GM18858 (cell line): ENCODE measurements at regions not wholly inside any gene's neighbourhood (a gene's known extent, or its start where the extent isn't known, plus 50 kb on each side); places are given as distances from the start of the nearest gene placed in this dataset.

Source experiments
- ATAC-seq: cut with Tn5 transposase; IDR thresholded peaks from one replicate; pipeline ENCODE4 v1.9.1; 2021; ENCODE audit not compliant: unreplicated experiment

DNA sequence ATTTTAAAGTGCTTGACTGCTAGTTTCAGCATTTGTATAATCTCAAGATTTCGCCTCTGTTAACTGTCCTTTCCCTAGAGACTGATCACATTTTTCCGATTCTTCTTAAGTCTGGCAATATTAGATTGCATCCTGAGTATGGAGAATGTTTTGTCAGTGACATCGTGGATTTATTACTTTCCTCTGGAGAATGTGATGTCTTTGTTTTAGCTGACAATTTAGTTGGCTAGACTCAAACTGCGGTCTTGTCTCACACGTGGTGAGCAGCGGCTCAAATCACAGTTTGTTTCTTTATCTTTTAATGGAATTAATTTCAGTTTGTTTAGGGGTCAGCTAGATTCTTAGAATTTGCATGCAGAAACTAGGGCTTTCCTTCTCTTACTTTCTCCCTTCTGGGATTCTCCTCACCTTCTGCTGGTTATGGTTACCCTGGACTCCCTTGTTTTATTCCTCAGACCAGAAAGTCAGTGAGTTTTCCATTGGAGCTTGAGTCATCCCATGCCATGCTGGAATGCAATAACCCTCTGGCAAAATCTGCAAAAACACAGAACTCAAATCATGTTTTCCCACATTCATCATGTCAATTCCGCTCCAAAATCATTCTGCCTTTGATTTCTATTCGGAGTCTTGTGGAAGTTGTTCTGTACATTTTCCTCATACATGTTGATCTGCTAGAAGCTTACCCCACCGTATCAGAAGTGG, 327.2 kb upstream of the TRIB2 start:
- no peak for ATAC-seq

DNA sequence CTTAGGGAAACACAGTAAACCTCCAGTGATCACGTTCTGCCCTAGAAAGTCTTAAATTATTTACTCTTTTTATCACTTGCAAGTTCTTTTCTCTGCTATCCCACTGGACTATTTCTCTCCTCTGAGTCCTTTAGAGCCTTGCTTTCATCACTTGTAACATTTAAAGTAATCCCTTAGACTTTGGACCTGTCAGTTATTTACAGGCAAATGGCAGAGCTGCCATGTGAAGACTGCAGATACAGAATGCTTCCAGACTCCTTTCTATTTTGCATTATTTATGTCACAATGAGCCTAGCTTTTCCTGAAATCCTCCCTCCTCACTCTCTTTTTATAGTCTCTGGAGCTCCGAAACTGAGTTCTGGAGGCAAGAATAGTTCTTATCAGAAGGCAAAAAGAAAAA, 325.6 kb upstream of the TRIB2 start:
- ATAC-seq: no peak

DNA sequence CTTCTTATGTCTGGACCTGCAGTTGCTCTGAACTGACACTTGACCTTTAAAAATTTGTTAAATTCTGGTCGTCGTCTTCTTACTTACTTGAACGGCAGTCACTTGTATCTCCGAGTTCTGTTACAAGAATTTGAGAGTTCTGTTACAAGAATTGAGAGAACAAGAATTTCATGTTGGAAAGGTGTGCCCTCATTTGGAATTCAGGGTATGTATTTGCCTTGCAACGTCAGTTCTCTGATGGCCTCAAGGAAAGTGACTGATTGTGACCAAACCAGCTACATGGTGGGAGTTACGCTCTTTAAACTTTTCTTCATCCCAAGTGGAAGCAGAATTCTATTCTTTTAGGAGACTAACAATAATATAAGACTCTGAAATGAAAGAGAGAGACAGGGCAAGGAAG, 320.0 kb upstream of the TRIB2 start:
- ATAC-seq: no peak

DNA sequence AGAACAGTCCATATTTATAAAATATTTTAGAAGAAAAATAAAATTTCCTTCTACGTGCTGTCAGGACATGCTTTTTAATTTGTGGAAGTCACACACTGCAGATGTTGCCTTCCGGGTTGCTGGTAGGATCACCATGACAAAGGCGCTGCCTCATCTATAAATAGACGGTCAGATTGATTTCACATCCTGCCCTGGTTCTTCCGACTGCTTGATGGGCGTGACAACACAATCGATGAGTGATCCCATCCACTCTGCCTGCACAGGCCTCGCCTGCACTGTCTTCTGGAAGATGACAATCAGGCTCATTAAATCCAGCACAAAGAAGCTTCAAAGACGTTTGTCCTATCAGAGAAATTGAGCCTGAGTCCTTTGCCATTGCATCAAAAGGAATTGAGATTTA, 318.9 kb upstream of the TRIB2 start:
- ATAC-seq: no peak

DNA sequence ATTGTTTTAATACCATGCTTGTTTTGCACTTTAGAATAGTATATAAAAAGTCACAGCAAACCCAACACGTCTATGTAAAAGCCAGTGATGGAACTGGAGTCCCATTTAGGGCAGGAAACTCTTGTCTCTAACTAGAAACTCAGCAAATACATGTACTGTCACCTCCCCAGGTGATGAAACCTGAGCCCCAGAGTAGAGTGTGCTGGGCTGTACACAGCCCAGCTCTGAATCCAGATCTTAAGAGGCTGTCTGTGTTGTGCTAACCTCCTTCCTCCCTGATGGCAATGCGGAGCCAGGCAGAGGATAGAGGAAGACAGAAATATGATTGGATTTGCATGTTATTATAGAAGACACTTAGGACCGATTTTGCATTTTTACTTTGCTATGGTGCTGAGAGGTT, 317.5 kb upstream of the TRIB2 start:
- no peak for ATAC-seq

DNA sequence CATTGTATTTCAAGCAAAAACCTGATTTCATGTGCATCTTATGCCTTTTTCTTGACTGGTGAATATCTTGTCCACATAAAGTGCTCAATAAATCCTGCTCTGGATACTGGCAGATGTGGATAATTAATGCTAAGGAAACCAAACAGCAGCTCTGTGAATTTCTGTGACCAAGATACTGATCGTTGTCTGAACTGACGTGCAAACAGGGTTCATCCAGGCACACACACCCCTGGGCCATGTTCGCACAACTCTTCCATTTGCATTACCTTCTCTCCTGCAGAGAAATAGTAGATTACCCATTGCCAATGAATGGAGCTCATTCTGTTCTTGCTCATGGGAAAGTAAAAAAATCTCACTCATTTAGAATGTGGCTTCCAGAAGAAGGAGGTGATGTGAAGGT, 316.2 kb upstream of the TRIB2 start:
- no peak for ATAC-seq

DNA sequence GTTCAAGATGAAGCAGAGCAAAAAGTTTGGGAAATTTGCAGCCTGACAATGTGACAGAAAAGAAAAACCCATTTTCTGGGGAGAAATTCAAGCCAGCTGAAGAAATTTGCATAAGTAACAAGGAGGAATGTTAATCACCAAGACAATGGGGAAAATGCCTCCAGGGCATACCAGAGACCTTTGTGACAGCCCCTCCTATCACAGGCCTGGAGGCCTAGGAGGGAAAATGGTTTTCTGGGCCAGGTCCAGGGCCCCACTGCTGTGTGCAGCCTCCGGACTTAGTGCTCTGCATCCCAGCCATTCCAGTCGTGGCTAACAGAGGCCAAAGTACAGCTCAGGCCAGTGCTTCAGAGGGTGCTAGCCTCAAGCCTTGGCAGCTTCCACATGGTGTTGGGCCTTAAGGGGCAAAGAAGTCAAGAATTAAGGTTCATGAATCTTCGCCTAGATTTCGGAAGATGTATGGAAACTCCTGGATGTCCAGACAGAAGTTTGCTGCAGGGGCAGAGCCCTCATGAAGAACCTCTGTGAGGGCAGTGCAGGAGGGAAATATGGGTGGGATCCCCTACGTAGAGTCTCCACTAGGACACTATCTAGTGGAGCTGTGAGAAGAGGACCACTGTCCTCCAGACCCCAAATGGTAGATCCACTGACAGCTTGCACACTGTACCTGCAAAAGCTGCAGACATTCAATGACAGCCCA, 314.1 kb upstream of the TRIB2 start:
- ATAC-seq: no peak

DNA sequence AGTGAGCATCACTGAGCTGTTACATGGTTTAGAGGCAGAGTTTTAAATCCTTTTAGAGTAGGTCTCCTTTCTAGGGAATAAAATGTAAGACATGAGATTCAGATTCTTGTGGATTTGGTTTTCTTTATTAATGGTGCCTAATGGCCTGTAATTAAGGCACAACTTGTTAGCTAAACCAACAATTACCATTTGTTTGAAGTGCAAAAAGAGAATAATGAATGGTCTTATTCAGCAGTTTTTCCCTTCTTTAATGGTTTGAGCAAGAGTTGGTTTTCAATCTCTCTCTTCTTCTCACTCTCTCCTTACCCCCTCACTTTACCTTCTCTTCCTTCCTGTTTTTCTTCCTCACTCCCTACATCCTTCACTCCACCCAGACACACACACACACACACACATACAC, 312.2 kb upstream of the TRIB2 start:
- no peak for ATAC-seq

DNA sequence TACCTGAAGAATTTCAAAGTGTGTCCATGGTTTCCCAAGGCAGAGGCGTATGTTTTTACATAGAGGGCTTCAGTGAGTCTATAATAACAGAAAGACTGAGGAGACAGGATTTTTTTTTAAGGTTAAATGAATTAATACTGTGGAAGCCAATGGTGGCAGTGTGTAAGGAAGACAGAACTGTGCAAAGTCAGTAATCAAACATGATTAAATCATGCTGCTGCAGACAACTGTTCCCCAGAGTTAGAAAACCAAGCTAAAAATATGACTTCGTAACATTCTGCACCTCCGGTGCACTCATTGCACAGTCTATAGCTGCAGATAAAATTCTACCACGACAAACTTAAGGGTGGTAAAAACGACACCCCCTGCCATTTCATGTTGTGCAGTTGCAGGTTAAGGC, 309.6 kb upstream of the TRIB2 start:
- ATAC-seq: no peak

DNA sequence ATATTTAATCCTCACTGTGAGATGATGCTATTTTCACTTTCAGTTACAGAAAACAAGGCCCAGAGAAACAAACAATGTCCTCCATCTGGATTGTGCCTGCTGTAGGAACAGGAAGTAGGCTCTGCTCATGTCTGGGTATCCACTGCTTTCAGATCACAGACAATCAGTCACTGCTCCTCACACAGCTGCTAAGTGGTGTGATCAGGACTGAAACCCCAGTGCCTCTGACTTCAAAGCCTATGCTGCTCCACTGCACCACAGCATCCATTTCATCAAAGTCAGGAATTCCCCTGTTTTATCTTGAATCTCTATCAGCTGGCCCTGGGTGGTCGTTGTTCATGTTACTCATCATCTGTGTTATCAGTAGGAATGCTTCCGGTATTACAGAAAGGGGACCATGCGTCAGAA, 303.8 kb upstream of the TRIB2 start:
- peak; percentile 97 for ATAC-seq

DNA sequence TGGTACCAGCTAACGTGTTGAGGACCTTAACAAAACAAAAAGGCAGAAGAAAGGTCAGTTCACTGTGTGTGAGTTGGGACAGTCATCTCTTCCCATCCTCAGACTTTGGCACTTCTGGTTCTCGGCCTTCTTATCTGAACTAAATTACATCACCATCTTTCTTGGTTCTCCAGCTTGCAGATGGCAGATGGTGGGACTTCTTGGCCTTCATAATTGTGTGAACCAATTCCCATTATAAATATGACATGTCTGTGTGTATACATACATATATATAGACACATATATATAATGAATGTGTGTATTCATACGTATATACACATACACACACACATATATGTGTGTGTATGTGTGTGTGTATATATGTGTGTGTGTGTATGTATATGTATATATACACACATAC, 301.2 kb upstream of the TRIB2 start:
- ATAC-seq: no peak

DNA sequence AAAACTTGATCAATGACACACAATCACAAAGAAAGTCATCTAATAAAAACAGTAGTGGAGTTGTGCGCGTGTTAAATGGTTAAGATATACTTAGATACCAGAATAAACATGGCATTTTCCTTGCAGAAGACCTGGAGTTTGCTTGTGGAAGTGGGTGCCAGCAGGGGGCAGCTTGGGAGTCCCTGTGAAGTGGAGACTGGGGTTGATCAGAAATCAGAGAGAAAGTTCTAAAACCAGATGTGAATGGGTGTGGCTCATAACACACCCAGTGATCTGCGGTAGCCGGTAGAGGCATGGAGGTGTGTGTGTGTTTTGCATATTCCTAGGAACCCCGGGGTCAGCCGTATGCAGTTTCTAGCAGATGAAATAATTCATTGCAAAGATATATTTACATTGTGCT, 300.1 kb upstream of the TRIB2 start:
- ATAC-seq: no peak

DNA sequence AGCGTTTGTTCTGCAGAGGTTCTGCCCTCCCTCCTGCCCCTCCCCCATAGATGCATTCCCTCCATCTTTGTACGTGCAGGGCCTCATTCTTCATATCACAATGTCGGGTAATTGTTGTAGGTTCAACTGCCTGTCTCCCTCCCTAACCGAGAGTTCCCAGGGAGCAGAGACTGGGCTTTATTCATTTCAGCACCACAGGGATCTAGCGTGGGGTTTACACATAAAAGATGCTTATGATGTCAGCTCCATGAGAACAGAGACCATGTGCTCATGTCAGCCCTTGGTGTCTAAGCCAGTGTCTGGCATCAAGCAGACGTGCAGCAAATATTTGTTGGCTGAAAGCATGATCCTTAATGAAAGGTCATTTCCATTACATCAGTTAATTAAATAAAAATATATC, 298.9 kb upstream of the TRIB2 start:
- ATAC-seq: no peak

DNA sequence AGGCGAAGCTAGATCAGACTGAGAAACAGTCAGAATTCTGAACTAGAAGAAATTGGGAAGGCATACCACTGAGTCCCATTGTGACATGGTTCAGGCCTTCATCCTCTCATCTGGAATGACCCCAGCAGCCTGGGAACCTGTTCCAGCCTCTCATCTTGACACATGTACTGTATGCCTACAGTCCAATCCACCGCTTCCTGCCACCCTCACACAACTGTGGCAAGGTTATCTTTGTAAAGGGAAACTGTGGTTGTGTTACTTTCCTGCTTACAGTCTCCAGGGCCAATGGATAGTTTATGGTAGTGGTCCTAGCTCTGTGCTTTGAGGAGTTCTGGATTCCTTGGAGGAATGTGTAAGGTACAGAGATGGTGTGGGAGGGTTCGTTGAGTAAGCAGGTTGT, 296.9 kb upstream of the TRIB2 start:
- ATAC-seq: no peak

DNA sequence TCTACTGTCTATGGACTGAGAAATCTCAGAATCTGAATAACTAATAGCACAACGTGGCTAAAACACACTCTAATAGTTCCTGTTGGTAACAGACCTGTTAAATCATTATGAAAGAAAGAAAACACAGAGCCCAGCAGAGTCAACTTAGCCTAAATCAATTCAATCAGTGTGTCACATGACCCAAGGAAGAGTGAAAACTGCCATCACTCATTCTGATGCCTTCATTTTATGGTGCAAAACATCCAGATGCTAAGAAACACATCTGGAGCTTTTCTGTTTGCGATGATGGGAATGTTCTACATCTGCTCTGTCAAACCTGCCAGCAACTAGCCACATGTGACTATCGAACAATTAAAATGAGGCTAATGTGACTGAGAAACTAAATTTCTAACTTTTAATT, 295.7 kb upstream of the TRIB2 start:
- no peak for ATAC-seq

DNA sequence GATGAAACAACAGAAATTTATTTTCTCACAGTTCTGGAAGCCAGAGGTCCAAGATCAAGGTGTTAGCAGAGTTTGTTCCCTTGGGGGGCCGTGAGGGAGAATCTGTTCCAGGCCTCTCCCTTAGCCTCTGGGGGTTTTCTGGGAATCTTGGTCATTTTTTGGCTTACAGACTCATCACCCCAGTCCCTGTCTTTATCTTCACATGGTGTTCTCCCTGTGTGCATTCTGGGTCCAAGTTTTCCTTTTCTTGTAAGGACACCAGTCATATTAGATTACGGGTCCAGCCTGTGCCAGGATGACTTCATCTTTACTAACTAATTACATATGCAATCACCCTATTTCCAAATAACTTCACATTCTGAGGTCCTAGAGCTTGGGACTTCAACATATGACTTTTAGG, 292.5 kb upstream of the TRIB2 start:
- ATAC-seq: no peak

DNA sequence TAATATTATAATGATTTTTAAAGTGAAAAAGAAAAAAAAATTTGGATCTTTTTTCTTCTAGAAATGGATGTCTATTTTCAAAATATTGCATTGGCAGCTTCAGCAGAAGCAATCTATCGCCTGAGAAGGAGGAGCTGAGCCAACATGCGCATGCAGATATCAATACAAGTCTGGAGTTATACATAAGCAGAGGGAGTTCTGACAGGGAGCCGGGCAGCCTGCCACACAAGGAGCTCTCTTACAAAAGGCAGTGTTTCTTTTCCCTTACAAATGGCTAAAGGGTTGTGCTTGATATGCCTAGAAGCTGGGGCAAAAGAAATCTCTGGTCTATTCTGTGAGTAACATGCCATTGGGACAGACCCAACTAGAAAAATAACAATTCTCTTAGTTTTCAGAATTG, 291.9 kb upstream of the TRIB2 start:
- no peak for ATAC-seq

DNA sequence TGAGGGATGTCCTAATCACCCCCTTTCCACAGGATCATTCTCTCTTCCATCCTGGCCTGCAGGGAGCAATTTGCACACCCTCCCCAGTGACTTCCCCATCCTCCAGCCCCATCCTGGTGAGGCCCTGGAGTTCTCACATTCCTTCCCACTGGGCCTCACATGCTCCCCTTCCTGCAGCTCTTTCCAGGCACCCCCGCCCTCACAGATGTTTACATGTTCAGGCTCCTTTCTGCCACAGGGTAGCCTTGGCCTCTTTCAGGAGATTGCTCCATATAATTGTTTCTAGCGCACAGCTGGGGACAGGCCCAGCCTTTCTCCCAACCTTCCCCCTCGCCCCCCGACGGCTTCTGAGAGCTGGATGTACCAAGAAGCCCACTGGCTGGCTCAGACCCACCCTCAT, 288.4 kb upstream of the TRIB2 start:
- ATAC-seq: no peak

DNA sequence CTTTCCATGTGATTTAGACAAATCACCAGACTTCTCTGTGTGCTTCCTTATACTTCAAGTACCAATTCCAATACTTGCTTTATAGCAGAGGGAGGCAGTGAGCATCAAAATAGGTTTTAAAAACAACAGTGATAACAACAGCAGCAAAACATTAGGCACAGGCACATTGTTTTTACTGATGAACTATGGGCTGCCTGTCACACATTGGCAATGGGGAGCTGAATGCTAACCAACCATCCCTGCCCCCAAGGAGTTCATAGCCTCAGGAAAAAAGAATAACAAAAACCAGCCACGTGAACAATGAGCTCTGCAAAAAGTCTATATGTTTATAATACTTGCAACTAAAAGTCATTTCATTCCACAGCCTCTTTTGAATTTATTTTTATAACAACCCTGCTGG, 287.9 kb upstream of the TRIB2 start:
- no peak for ATAC-seq

DNA sequence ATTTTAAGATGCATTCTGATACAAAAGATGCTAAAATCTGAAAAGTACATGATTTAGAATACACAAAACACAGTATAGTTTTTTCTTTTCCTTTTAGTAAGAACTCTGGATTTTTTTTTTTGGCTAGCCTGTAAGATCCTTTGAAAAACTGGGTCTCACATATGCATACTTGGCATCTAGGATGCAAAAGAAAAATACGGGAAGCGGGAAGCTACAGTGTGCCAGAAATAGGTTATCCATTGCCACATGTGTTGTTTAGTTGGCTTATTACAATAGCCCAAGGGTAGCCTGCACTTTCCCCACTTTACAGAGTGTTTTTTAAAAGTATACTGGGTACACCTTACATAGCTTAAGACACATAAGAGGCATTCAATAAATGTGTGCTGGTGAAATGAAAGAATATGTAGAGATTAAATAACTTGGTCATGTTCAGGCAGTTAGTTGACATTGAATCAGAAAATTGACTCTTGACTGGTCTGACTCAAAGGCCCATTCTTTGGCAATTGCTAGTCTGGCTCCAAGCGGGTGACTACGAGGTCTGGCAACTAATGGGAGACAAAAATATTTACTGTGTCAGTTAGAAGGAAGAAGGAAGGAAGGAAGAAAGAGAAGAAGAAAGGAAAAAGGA, 286.8 kb upstream of the TRIB2 start:
- ATAC-seq: no peak

DNA sequence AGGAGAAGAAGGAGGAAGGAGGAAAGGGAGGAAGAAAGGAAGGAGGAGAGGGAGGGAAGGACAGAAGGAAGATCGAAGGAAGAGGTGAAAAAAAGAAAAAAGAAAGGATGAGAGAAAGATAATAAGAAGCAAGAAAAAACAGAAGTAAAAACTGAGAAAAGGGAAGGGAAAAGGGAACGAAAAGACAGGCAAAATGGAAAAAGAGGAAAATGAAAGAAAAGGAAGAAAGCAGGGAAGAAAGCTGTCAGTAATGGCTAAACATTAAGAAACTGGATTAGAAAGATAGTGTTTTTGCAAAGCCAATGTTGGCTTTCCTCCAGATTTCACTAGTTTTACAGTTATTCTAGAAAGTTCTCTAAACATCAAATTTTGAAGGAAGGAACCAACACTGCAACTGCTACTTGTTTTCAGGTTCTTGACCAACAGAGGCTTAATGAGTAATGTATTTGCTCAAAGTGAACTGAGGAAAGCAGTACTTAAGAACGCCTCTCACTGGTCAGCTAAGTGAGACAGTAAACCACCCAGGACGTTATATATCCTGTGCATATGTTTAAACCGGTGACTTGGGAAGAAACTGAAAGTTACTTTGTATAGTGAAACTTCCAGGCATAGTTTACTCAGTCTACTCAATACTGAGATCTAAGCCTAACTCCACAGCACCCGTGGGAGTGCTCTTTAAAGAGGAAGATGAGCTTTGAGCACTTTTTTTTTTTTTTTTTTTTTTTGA, 286.2 kb upstream of the TRIB2 start:
- ATAC-seq: peak; percentile 98
